Neuron (in vitro differentiated cells): ENCODE measurements at regions not wholly inside any gene's neighbourhood (a gene's known extent, or its start where the extent isn't known, plus 50 kb on each side); places are given as distances from the start of the nearest gene placed in this dataset.

Experiments used
- H2AFZ ChIP-seq: one replicate; pipeline ENCODE4 v1.6.1; 2013; ENCODE audit warnings: low read depth, mild to moderate bottlenecking, inconsistent platforms, low read length, moderate library complexity
- H3K27me3 ChIP-seq: one replicate; pipeline ENCODE4 v1.6.1; 2013; ENCODE audit warnings: low read length; ENCODE audit not compliant: insufficient read depth
- H3K36me3 ChIP-seq: one replicate; pipeline ENCODE4 v1.6.1; 2013; ENCODE audit warnings: low read length; ENCODE audit not compliant: insufficient read depth
- H3K4me1 ChIP-seq: one replicate; pipeline ENCODE4 v1.6.1; 2013; ENCODE audit warnings: low read length; ENCODE audit not compliant: insufficient read depth
- H3K4me3 ChIP-seq: 2 replicates; pipeline ENCODE4 v1.5.1; 2013; ENCODE audit warnings: mild to moderate bottlenecking, low read length, moderate library complexity
- H3K9me3 ChIP-seq: one replicate; pipeline ENCODE4 v1.6.1; 2013; ENCODE audit warnings: low read length

DNA sequence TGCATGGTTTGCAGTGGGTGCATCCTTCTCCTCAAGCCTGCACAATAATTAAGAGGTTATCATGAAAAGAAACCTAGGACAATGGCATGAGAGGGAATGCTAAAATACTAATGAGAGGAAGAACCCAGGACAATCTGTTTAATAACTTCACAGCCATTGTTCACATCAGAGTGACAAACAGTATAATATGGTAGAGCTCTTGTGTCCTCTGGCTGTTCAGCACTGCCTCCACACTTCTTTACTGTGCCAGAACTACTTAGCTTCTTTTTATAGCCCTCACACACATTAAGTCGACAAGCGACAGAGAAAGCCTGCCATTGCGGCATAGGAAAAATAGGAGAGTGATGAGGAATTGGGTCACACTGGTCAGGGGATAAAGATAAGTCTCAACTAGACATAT lies 65.0 kb upstream of the MEIS2 start:
- Histone ChIP-seq H3K4me1 (no peaks in the 10 kb centered on the region), H3K9me3 (no peaks in the 10 kb centered on the region), H3K27me3 (no peaks in the 10 kb centered on the region), H2AFZ (no peak overlapping the region), H3K4me3 (no peak overlapping the region), H3K36me3 (no peaks in the 10 kb centered on the region)

DNA sequence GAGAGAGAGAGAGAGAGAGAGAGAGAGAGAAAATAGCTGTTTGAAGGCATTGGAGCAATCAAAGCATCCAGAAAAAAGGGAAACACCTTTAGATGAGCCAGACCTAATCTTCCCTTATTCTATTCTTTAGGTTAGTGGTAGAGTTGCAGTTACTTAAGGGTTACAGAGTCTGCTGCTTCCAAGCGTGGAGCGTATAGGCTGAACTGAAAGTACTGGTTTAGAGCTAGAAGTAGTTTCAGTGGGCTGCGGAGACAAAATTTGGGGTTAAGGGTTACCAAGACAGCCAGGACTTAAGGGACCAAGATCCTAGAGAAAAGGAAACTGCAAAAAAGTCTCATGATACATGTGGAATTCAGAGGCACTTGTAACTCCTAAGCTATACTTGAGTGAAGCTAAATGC lies 66.1 kb upstream of the MEIS2 start:
- no peaks in the 10 kb centered on the region for H3K4me1 ChIP-seq
- no peak overlapping the region for H2AFZ ChIP-seq
- H3K27me3 ChIP-seq, result no peaks in the 10 kb centered on the region
- no peak overlapping the region for H3K4me3 ChIP-seq
- H3K9me3 ChIP-seq, result no peaks in the 10 kb centered on the region
- H3K36me3 ChIP-seq, result no peaks in the 10 kb centered on the region

- Histone ChIP-seq H3K27me3 (no peaks in the 10 kb centered on the region), H2AFZ (no peak overlapping the region), H3K36me3 (no peaks in the 10 kb centered on the region), H3K4me3 (no peak overlapping the region), H3K4me1 (no peaks in the 10 kb centered on the region), H3K9me3 (no peaks in the 10 kb centered on the region)
These were observed 81.0 kb upstream of the MEIS2 start for GRCh38 chr15:37181339-37181738.

DNA sequence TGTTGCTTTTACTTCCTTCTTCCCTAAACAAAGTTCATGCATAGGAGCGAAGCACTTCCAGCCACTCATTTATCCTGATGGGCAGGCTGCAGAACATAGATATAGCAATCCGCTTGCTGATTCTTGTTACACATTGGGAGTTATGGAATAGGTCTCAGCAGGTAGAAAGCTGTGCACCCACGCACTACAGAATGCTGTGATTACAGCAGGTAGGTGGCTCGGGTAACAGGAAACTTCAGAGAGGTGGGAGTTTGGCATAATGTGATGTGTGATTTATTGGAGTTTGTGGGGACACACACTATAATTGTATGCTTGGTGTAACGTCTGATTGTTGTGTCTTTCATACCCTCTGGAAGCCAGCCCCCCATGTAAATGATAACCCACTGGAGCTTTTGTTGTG lies 99.2 kb upstream of the MEIS2 start:
- Histone ChIP-seq H3K9me3 (no peaks in the 10 kb centered on the region), H3K36me3 (no peaks in the 10 kb centered on the region), H3K4me3 (no peak overlapping the region), H2AFZ (no peak overlapping the region), H3K27me3 (no peaks in the 10 kb centered on the region), H3K4me1 (no peaks in the 10 kb centered on the region)

DNA sequence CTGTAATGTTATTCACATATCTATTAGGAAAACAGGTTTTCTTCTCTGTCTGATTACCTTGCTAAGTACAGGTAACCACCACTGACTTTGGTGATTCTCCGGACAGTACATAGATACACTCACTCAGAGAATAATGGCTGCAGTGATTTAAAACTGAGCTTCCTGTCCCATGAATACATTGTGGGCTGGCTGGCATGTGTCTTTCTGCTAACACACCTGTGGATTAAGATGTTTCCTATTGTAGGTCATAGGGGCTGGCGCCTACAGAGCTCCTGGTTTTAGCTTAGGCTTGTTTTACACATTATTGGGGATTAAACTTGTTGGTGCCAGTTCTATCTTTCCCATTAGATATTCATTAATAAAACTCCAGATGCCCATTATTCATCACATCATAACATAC lies 102.7 kb upstream of the MEIS2 start:
- Histone ChIP-seq H3K4me1 (no peaks in the 10 kb centered on the region), H3K4me3 (no peak overlapping the region), H3K27me3 (no peaks in the 10 kb centered on the region), H3K9me3 (no peaks in the 10 kb centered on the region), H2AFZ (no peak overlapping the region), H3K36me3 (no peaks in the 10 kb centered on the region)

GRCh38 chr15:37204692-37205091 lies 104.3 kb upstream of the MEIS2 start:
- no peak overlapping the region for H3K4me3 ChIP-seq
- no peaks in the 10 kb centered on the region for H3K9me3 ChIP-seq
- no peaks in the 10 kb centered on the region for H3K36me3 ChIP-seq
- no peak overlapping the region for H2AFZ ChIP-seq
- no peaks in the 10 kb centered on the region for H3K4me1 ChIP-seq
- H3K27me3 ChIP-seq, result no peaks in the 10 kb centered on the region

GRCh38 chr15:37206690-37207089 lies 106.3 kb upstream of the MEIS2 start:
- H3K9me3 ChIP-seq, result no peaks in the 10 kb centered on the region
- H3K27me3 ChIP-seq, result no peaks in the 10 kb centered on the region
- H3K4me3 ChIP-seq, result no peak overlapping the region
- H3K36me3 ChIP-seq, result no peaks in the 10 kb centered on the region
- no peaks in the 10 kb centered on the region for H3K4me1 ChIP-seq
- no peak overlapping the region for H2AFZ ChIP-seq

DNA sequence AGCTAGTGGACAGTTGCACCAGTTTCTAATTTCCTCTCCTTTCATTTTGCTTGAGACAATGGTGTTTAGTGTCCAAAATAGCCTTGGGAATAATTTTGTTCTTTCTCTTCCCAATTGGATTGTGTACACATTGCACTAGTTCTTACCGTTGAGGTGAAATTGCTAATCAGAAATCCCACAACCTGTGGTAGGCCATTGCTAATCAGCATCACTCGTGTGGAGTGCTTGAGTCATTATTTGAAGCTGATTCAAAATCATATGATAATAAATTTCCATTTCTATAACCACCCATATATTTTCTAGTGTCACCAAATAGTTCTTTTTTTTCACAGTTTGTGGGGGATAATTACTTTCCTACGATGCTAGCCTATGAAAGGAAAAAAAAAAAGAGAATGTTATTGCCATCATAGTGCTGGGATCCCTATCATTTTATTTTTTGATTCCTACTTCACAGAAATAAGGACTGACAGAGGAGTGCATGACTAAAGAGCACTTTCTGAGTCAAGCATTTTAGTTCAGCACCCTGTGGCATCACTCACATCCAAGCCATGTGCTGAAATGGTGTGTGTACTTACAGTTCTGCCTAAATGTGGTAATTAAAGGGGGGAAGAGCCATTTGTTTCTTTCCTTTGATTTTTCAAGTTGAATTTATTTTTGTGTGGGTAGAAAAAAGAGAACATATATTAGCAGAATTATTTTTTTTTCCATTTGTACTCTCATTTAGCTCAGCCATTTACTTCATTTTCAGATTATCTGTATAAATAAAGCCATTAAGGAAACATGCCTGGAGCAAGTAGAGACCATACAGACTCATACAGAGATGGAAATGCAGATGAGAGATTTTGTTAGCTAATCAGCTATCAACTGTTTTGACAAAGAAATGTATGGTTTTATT lies 108.0 kb upstream of the MEIS2 start:
- H3K9me3 ChIP-seq, result no peaks in the 10 kb centered on the region
- H3K36me3 ChIP-seq, result no peaks in the 10 kb centered on the region
- H3K4me3 ChIP-seq, result no peak overlapping the region
- no peaks in the 10 kb centered on the region for H3K27me3 ChIP-seq
- no peak overlapping the region for H2AFZ ChIP-seq
- no peaks in the 10 kb centered on the region for H3K4me1 ChIP-seq

DNA sequence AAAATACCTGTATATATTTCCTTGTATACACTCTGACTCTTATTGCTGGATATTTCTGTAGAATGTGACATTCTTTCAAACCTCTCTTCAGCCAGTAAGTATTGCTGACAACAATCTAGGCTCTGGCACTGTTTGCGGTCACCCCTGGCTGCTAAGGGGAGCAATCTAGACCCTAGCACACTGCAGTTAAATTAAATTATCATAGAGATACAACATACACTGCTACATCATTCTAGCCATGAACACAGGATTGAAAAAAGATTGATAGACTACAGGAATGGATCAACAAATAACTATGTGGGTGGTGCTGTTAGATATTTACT lies 108.7 kb upstream of the MEIS2 start:
- H3K36me3 ChIP-seq, result no peaks in the 10 kb centered on the region
- no peaks in the 10 kb centered on the region for H3K4me1 ChIP-seq
- no peak overlapping the region for H3K4me3 ChIP-seq
- H2AFZ ChIP-seq, result no peak overlapping the region
- no peaks in the 10 kb centered on the region for H3K9me3 ChIP-seq
- H3K27me3 ChIP-seq, result no peaks in the 10 kb centered on the region

- Histone ChIP-seq H2AFZ (no peak overlapping the region), H3K27me3 (no peaks in the 10 kb centered on the region), H3K4me1 (no peaks in the 10 kb centered on the region), H3K36me3 (no peaks in the 10 kb centered on the region), H3K4me3 (no peak overlapping the region), H3K9me3 (no peaks in the 10 kb centered on the region)
These were observed 117.2 kb upstream of the MEIS2 start for GRCh38 chr15:37217567-37217966.

DNA sequence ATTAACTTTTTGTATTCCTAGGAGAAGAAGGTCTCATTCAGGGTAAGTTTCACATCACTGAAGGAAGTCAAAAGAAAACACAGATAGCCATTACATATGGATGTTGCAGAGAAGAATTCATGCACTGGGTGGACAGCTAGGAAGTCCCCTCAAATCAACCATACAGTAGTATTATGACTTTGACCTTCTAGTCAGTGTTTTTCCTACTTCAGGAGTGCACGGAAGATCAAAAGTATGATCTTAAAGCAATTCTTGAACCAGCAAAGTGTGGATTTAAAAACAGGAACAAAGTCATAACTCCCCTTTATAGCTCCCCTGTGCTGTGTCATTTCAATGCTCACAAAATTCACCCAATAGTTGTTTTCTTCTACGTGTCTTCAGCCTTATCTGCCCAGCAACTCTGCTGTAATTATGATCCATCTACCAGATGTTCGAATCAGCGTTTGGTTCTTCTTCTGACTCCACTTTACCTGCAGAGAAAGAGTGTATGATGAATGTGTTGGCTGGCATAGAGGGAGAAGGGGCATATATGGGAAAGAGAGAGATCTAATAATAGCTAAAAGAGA lies 118.1 kb upstream of the MEIS2 start:
- no peaks in the 10 kb centered on the region for H3K36me3 ChIP-seq
- no peak overlapping the region for H3K4me3 ChIP-seq
- H2AFZ ChIP-seq, result no peak overlapping the region
- no peaks in the 10 kb centered on the region for H3K4me1 ChIP-seq
- H3K9me3 ChIP-seq, result no peaks in the 10 kb centered on the region
- H3K27me3 ChIP-seq, result no peaks in the 10 kb centered on the region

DNA sequence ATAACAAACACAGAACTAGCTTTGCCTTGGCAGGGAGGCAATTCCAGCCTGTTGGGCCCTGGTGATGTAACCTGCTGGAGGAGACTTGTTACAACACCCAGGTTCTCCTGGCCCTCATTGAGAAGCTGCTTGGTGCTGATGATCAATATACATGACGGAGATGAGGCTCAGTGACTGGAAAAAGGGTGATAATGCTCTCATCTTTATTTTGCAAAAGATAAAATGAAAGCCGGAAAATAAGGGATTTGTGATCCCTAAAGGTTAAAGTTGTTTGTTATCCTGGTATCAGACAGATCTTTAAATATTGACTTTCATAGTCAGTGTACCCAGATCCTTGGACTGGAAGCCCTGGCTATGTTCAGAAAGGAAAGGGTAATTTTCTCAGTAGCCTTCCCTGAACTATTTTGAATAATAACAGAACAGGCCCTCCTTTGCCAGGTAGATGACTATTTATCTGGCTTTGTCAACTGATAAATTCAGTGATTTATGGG lies 118.9 kb upstream of the MEIS2 start:
- Histone ChIP-seq H3K4me3 (no peak overlapping the region), H3K27me3 (no peaks in the 10 kb centered on the region), H3K36me3 (no peaks in the 10 kb centered on the region), H3K4me1 (no peaks in the 10 kb centered on the region), H2AFZ (no peak overlapping the region), H3K9me3 (no peaks in the 10 kb centered on the region)

GRCh38 chr15:37220949-37221670 lies 120.8 kb upstream of the MEIS2 start:
- H3K4me1 ChIP-seq, result no peaks in the 10 kb centered on the region
- H3K27me3 ChIP-seq, result no peaks in the 10 kb centered on the region
- H3K36me3 ChIP-seq, result no peaks in the 10 kb centered on the region
- no peak overlapping the region for H3K4me3 ChIP-seq
- no peak overlapping the region for H2AFZ ChIP-seq
- H3K9me3 ChIP-seq, result no peaks in the 10 kb centered on the region
